Fibroblast of skin of scalp (primary cell): ENCODE measurements at regions not wholly inside any gene's neighbourhood (a gene's known extent, or its start where the extent isn't known, plus 50 kb on each side); places are given as distances from the start of the nearest gene placed in this dataset.
"Not testable (repeated sequence)": the region's sequence is repeated elsewhere in the genome, so short reads cannot be mapped to it uniquely, and the experiment has no call there.

ENCODE experiments used
- DNase-seq: peaks from one replicate; pipeline ENCODE4 v3.0.0-alpha.2; 2013

DNA sequence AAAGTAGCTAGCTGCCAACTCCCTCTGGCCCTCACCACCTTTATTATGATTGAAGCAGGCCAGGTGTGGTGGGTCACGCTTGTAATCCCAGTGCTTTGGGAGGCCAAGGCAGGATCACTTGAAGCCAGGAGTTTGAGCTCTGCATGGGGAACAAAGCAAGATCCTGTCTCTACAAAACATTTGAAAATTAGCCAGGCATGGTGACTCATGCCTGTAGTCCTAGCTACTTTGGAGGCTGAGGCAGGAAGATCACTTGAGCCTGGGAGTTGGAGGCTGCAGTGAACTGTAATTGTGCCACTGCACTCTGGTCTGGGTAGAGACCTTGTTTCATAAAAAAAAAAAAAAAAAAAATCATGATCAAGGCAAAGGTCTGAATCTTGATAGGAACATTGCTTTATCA is 467.0 kb upstream of the DIPK2B start:
- peak; percentile 31 for DNase-seq

DNA sequence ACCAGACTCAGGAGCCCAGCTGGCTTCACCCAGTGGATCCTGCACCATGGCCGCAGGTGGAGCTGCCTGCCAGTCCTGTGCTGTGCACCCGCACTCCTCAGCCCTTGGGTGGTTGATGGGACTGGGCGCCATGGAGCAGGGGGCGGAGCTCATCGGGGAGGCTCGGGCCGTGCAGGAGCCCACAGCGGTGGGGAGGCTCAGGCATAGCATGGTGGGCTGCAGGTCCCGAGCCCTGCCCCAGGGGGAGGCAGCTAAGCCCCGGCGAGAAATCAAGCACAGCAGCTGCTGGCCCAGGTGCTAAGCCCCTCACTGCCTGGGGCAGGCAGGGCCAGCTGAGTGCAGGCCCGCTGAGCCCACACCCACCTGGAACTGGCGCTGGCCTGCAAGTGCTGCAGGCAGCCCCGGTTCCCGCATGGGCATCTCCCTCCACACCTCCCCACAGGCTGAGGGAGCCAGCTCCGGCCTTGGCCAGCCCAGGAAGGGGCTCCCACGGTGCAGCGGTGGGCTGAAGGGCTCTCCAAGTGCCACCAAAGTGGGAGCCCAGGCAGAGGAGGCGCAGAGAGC is 464.1 kb upstream of the DIPK2B start:
- DNase-seq, result no peak

DNA sequence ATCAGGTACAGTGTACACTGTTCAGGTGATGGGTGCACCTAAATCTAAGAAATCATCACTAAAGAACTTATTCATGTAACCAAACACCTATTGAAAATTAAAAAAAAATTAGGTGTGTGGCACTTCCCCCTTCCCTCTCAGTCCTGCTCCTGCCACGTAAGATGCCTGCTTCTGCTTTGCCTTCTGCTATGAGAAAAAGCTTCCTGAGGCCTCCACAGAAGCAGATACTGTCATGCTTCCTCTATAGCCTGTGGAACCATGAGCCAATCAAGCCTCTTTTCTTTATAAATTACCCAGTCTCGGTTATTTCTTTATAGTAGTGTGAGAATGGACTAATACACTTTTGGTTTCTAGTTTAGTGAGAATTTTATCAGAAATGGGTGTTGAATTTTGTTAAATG is 459.8 kb upstream of the DIPK2B start:
- DNase-seq, result no peak

- DNase-seq, result no peak
These were observed 432.7 kb upstream of the DIPK2B start for GRCh38 chrX:45633419-45633818.

- no peak for DNase-seq
These were observed 431.8 kb upstream of the DIPK2B start for GRCh38 chrX:45632506-45632905.

GRCh38 chrX:45630078-45630477 is 429.4 kb upstream of the DIPK2B start:
- DNase-seq, result no peak

DNA sequence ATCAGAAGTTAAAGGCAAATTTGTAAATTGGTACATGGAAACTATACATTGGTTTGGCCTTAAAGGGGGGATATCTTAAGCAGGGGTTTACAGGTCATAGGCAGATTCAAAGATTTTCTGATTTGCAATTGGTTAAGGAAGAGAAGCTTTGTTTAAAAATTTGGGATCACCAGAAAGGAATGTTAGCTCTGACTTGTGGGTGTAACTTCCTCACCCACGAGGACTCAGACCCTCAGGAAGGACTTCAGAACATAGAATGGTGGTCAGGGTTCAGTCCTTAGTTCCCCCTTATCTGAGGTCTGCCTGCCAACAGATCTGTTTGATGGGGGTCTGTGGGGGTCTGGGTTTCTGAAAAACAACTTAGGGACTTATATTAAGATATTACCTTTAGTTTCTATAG is 427.4 kb upstream of the DIPK2B start:
- peak; percentile 32 for DNase-seq

DNA sequence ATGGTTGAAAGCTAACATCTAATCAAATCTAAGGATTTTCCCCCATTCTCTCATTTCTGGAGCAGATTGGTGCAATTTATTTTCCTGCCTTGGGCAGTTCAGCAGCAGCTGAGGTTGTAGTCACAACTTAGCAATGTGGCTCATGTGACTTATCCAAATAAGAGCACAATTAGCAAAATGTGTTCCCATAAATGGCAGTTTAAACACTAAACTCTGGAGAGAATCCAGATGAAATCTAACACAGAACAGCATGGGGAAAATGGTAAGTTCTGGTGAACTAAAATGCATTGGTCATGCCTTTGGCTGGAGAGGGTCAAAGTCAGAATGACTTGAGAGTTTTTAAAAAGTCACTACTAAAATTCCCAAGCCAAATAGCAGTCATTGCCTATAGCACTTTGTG is 422.6 kb upstream of the DIPK2B start:
- peak; percentile 95 for DNase-seq

GRCh38 chrX:45622538-45622937 is 421.9 kb upstream of the DIPK2B start:
- DNase-seq, result peak; percentile 82

GRCh38 chrX:45622042-45622423 is 421.4 kb upstream of the DIPK2B start:
- no peak for DNase-seq

DNA sequence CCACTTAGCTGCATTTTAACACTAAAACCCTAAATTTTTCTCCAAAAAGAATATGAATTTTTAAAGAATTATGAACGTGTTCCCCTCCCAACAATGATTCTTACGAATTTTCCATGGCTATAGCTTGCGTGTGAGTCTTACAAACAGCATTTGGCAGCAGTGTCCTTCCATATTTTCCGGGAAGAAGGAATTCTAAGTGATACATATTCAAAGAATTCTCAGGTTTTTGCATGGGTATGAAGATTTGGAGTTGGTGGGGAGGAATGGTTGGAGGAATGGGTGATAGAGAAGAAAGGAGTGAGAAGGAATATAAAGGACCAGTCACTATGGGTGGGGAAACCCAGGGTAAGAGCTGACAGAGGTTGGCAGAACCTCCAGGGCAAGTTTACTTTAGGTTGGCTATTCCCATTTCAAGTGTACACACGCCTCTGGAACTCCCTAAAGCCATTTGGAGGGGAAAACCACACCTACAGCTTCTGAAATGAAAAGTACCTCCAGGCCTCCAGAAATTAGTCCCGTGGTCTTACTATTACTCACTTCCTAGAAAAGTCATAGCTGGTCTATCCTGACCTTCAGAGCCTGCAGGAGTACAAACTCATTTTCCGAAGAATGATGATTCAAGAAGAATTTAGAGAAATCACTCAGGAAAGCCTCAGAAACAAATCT is 420.8 kb upstream of the DIPK2B start:
- DNase-seq, result peak; percentile 59

DNA sequence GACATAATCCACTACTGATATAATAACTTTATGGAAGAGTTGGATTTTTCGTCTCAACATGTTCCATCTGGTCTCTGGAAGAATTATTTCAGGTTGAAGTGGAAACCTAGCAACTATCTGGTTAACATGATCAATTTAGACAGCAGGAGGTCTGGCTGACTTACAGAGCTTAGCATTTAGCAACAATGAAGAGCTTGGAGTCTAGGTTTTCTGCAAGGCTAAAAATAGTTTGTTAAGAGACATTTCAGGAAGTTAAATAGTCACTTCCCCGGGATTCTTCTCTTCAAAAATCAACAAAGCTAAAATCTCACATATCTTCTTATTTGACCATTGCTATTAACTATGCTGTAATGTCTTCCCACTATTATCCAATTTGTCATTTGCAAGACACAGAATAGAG is 418.6 kb upstream of the DIPK2B start:
- DNase-seq, result peak; percentile 66

GRCh38 chrX:45615591-45615990 is 414.9 kb upstream of the DIPK2B start:
- not testable (repeated sequence) for DNase-seq

DNA sequence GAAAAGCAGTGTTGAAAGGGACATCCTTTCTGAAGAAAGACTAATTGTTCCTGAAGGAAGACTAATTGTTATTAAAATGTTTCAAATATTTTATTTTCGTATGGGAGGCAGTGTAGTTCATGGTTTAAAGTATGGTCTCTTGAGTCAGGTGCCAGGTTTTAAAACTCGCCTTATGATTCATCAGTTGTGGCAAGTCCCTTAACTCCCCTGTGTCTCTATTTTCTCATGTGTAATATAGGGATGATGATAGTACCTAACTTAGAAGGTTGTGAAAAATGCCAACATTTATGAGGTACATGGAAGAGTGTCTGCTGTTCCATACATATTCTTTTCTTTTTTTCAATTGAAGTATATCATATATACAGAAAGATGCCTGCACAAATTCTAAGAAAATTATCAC is 414.2 kb upstream of the DIPK2B start:
- DNase-seq, result no peak

- peak; percentile 31 for DNase-seq
These were observed 401.5 kb upstream of the DIPK2B start for GRCh38 chrX:45602151-45602550.

DNA sequence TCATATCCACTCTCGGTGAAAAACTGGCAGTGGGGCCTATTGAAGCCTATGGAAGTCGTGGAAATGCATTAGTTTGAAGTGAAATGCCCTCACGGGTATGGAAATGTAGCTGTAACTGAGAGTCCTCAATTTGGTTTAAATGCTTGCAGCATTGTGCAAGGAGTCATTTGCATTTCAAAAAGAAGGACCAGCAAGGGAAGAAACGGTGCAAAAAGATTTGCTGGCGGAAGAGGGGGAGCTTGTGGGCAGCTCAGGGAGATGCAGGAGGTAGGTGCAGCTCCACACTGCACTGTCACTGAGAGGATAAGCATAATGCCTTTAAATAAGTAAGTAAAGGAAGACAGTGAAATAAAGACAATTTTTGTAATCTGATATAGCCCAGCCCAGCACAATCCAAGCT is 400.4 kb upstream of the DIPK2B start:
- DNase-seq, result no peak

DNA sequence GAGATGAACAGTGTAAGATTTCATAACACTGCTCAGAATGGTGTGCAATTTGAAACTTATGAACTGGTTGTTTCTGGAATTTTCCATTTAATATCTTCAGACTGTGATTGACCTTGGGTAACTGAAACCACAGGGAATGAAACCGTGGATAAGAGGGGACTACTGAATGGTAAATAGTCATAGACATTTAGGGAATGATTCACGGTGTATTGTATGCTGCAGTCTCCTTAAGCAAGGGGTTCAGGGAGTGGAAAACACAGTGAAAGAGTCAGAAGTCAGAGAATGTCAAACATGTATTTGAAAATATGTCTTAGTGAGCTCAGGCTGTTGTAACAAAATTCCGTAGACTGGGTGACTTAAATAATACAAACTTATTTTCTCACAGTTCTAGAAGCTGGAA is 398.2 kb upstream of the DIPK2B start:
- peak; percentile 76 for DNase-seq

DNA sequence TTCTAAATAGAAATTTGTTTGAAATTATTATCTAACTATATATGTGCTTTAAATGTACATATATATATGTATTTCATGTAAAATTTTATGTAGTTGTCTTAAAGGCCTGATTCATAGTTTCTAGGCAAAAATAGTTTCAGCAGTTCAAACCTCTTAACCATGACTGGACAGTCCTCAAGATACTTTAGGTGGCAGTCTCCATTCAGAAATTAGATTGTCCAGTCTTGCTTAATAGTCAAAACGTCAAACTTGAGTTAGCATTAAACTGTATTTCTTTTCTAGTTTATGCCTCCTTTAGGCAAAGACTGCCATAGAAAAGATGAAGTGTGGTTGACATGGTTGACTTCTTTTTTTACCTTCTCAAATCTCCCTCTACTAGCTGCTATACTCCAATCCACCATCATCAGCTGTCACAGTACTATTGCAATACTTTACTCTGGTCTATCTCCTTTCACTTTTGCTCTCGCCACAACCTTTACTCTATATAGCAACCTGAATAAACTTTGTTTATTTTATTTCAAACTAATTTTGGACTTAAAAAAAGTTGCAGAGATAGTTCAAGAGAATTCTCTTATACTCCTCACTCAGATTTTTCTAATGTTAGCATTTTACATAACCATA is 395.6 kb upstream of the DIPK2B start:
- DNase-seq, result no peak

DNA sequence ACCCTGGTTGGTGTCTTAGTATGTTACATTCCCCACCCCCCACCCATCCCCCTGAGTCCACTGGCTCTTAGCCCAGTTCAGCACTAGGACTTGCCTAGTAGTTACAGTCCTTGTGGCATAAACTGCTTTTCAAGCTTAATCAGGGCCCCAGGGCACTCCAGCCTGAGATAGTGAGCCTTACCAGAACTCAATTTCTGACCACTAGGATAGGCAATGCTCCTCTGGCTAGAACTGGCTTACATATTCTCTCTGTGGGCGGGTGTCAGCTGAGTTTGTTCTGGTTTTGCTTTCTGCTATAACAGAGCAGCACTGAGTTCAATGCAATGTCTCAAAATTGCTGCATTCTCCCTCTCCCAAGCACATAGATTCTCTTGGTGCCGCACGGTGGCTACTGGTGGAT is 391.4 kb upstream of the DIPK2B start:
- DNase-seq, result no peak

DNA sequence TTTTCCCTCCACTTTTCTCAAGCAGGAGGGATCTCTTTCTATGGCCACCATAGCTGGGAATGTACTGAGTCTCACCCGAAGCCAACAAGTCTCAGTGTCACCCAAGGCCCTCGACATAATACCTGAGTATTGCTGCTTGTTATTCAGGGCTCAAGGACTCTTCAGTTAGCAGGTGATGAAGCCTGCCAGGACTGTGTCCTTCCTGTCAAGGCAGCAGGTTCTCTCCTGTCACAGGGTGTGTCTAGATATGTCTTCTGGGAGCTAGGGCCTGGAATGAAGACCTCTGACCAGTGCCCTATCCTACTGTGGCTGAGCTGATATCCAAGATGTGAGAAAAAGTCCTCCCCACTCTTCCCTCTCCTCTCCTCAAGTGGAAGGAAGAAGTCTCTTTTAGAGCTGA is 391.0 kb upstream of the DIPK2B start:
- no peak for DNase-seq

DNA sequence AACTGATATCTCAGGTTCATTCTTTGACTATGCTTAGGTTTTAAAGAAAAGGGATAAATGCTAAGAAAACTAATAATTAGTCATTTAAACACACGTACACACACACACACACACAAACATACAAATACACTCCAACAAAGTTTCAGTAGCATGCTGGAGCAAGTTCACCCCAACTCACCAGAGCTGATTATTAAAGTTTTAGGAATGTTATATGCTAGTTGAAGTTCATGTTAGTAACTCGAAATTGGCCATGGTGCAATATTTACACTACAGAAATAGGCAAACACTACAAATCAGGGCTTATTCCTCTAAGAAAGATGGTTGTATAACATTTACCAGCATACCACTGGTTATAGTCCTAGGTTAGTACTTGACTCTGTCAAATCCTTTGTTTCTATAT is 384.0 kb upstream of the DIPK2B start:
- DNase-seq, result no peak

- DNase-seq, result no peak
These were observed 376.7 kb upstream of the DIPK2B start for GRCh38 chrX:45577361-45577760.

DNA sequence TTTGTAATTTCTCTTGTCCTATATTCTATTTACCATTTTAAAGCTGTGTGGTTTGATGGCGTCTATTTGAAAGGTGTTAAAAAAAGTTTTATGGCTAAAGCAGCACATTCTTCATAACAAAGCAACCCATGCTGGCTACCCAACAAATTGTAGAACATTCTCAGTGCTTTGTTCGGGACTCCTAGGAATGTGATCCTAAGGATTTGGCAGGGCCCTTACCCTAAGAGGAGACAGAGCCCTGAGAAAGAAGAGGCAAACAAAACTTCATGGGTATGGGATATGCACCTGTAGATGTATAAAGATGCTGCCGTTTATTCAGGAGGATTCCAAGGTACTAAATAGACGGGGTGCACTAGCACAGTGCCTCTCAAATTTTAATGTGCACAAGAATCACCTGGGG is 370.8 kb upstream of the DIPK2B start:
- no peak for DNase-seq

GRCh38 chrX:45566456-45566855 is 365.8 kb upstream of the DIPK2B start:
- DNase-seq, result no peak

DNA sequence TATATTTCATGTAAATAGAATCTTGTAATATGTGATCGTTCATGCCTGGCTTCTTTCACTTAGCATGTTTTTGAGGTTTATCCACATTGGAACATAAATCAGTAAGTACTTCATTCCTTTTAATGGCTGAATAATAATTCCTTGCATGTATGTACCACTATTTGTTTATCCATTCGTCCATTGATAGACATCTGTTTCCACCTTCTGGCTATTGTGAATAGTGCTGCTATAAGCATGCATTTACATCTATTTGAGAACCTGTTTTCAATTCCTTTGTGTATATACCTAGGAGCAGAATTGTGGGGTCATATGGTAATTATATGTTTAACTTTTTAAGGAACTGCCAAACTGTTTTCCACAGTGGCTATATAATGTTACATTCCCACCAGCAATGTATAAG is 356.7 kb upstream of the DIPK2B start:
- peak; percentile 1 for DNase-seq
